ENCODE measurements at regions not wholly inside any gene's neighbourhood (a gene's known extent, or its start where the extent isn't known, plus 50 kb on each side); places are given as distances from the start of the nearest gene placed in this dataset.

GRCh38 chr5:35502206-35502605 is 115.5 kb upstream of the SPEF2 start:
- Histone ChIP-seq H3K27me3 (ENCODE audit: control insufficient read depth, insufficient read depth, low read length) (no peaks in the 10 kb centered on the region), H3K4me1 (ENCODE audit: control insufficient read depth, insufficient read depth, low read length) (no peaks in the 10 kb centered on the region), H3K4me3 (ENCODE audit: low read length) (no peak overlapping the region), H3K36me3 (ENCODE audit: control insufficient read depth, insufficient read depth, low read length) (no peaks in the 10 kb centered on the region), H3K27ac (ENCODE audit: low read depth, low read length) (no peak overlapping the region), H3K9ac (ENCODE audit: low read length) (no peak overlapping the region)

- no peak overlapping the region for H3K27ac ChIP-seq (ENCODE audit: low read depth, low read length)
- peaks cover under 1% of the 10 kb centered on the region for H3K4me1 ChIP-seq (ENCODE audit: control insufficient read depth, insufficient read depth, low read length)
- H3K9ac ChIP-seq (ENCODE audit: low read length) = no peak overlapping the region
- no peak overlapping the region for H3K4me3 ChIP-seq (ENCODE audit: low read length)
- no peaks in the 10 kb centered on the region for H3K36me3 ChIP-seq (ENCODE audit: control insufficient read depth, insufficient read depth, low read length)
- H3K27me3 ChIP-seq (ENCODE audit: control insufficient read depth, insufficient read depth, low read length) = no peaks in the 10 kb centered on the region
These were observed 128.9 kb upstream of the SPEF2 start for GRCh38 chr5:35488791-35489190.

- Histone ChIP-seq H3K9ac (ENCODE audit: low read length) (no peak overlapping the region), H3K27ac (ENCODE audit: low read depth, low read length) (no peak overlapping the region), H3K4me3 (ENCODE audit: low read length) (no peak overlapping the region), H3K4me1 (ENCODE audit: control insufficient read depth, insufficient read depth, low read length) (peaks cover 3% of the 10 kb centered on the region), H3K27me3 (ENCODE audit: control insufficient read depth, insufficient read depth, low read length) (no peaks in the 10 kb centered on the region), H3K36me3 (ENCODE audit: control insufficient read depth, insufficient read depth, low read length) (no peaks in the 10 kb centered on the region)
These were observed 129.6 kb upstream of the SPEF2 start for GRCh38 chr5:35488055-35488454.

GRCh38 chr5:35487233-35488025 is 130.2 kb upstream of the SPEF2 start:
- Histone ChIP-seq H3K27me3 (ENCODE audit: control insufficient read depth, insufficient read depth, low read length) (no peaks in the 10 kb centered on the region), H3K4me3 (ENCODE audit: low read length) (no peak overlapping the region), H3K36me3 (ENCODE audit: control insufficient read depth, insufficient read depth, low read length) (no peaks in the 10 kb centered on the region), H3K27ac (ENCODE audit: low read depth, low read length) (no peak overlapping the region), H3K9ac (ENCODE audit: low read length) (no peak overlapping the region), H3K4me1 (ENCODE audit: control insufficient read depth, insufficient read depth, low read length) (peaks cover 3% of the 10 kb centered on the region)

GRCh38 chr5:35485487-35485886 is 132.2 kb upstream of the SPEF2 start:
- Histone ChIP-seq H3K4me1 (ENCODE audit: control insufficient read depth, insufficient read depth, low read length) (peaks cover 3% of the 10 kb centered on the region), H3K9ac (ENCODE audit: low read length) (no peak overlapping the region), H3K27ac (ENCODE audit: low read depth, low read length) (no peak overlapping the region), H3K36me3 (ENCODE audit: control insufficient read depth, insufficient read depth, low read length) (no peaks in the 10 kb centered on the region), H3K4me3 (ENCODE audit: low read length) (no peak overlapping the region), H3K27me3 (ENCODE audit: control insufficient read depth, insufficient read depth, low read length) (no peaks in the 10 kb centered on the region)

- no peak overlapping the region for H3K27ac ChIP-seq (ENCODE audit: low read depth, low read length)
These were observed 133.4 kb upstream of the SPEF2 start for GRCh38 chr5:35484241-35484640.

GRCh38 chr5:35483780-35484179 is 133.9 kb upstream of the SPEF2 start:
- Histone ChIP-seq H3K36me3 (ENCODE audit: control insufficient read depth, insufficient read depth, low read length) (no peaks in the 10 kb centered on the region), H3K27me3 (ENCODE audit: control insufficient read depth, insufficient read depth, low read length) (no peaks in the 10 kb centered on the region), H3K27ac (ENCODE audit: low read depth, low read length) (no peak overlapping the region), H3K4me1 (ENCODE audit: control insufficient read depth, insufficient read depth, low read length) (peaks cover 3% of the 10 kb centered on the region), H3K9ac (ENCODE audit: low read length) (no peak overlapping the region), H3K4me3 (ENCODE audit: low read length) (no peak overlapping the region)

More at GRCh38 chr5:35484241-35484640, 133.4 kb upstream of the SPEF2 start:
- peaks cover 3% of the 10 kb centered on the region for H3K4me1 ChIP-seq (ENCODE audit: control insufficient read depth, insufficient read depth, low read length)
- H3K9ac ChIP-seq (ENCODE audit: low read length) = no peak overlapping the region
- H3K4me3 ChIP-seq (ENCODE audit: low read length) = no peak overlapping the region
- no peaks in the 10 kb centered on the region for H3K36me3 ChIP-seq (ENCODE audit: control insufficient read depth, insufficient read depth, low read length)
- H3K27me3 ChIP-seq (ENCODE audit: control insufficient read depth, insufficient read depth, low read length) = no peaks in the 10 kb centered on the region

- no peak overlapping the region for H3K27ac ChIP-seq (ENCODE audit: low read depth, low read length)
These were observed 134.5 kb upstream of the SPEF2 start for GRCh38 chr5:35483191-35483590.

GRCh38 chr5:35482167-35482755 is 135.4 kb upstream of the SPEF2 start:
- Histone ChIP-seq H3K36me3 (ENCODE audit: control insufficient read depth, insufficient read depth, low read length) (no peaks in the 10 kb centered on the region), H3K27me3 (ENCODE audit: control insufficient read depth, insufficient read depth, low read length) (no peaks in the 10 kb centered on the region), H3K9ac (ENCODE audit: low read length) (no peak overlapping the region), H3K4me3 (ENCODE audit: low read length) (no peak overlapping the region), H3K4me1 (ENCODE audit: control insufficient read depth, insufficient read depth, low read length) (peaks cover 3% of the 10 kb centered on the region), H3K27ac (ENCODE audit: low read depth, low read length) (no peak overlapping the region)

More at GRCh38 chr5:35483191-35483590, 134.5 kb upstream of the SPEF2 start:
- H3K36me3 ChIP-seq (ENCODE audit: control insufficient read depth, insufficient read depth, low read length) = no peaks in the 10 kb centered on the region
- no peak overlapping the region for H3K4me3 ChIP-seq (ENCODE audit: low read length)
- H3K4me1 ChIP-seq (ENCODE audit: control insufficient read depth, insufficient read depth, low read length) = peaks cover 3% of the 10 kb centered on the region
- H3K27me3 ChIP-seq (ENCODE audit: control insufficient read depth, insufficient read depth, low read length) = no peaks in the 10 kb centered on the region
- H3K9ac ChIP-seq (ENCODE audit: low read length) = no peak overlapping the region

- H3K36me3 ChIP-seq (ENCODE audit: control insufficient read depth, insufficient read depth, low read length) = no peaks in the 10 kb centered on the region
- H3K9ac ChIP-seq (ENCODE audit: low read length) = no peak overlapping the region
- H3K27ac ChIP-seq (ENCODE audit: low read depth, low read length) = peak overlapping the region; percentile 44
- peak overlapping the region; percentile 61 for H3K4me3 ChIP-seq (ENCODE audit: low read length)
- H3K27me3 ChIP-seq (ENCODE audit: control insufficient read depth, insufficient read depth, low read length) = no peaks in the 10 kb centered on the region
- H3K4me1 ChIP-seq (ENCODE audit: control insufficient read depth, insufficient read depth, low read length) = peaks cover 3% of the 10 kb centered on the region
These were observed 138.6 kb upstream of the SPEF2 start for GRCh38 chr5:35478856-35479682.

- H3K27me3 ChIP-seq (ENCODE audit: control insufficient read depth, insufficient read depth, low read length) = no peaks in the 10 kb centered on the region
- no peak overlapping the region for H3K27ac ChIP-seq (ENCODE audit: low read depth, low read length)
- no peaks in the 10 kb centered on the region for H3K36me3 ChIP-seq (ENCODE audit: control insufficient read depth, insufficient read depth, low read length)
These were observed 139.8 kb upstream of the SPEF2 start for GRCh38 chr5:35477911-35478310.

GRCh38 chr5:35477321-35477720 is 140.3 kb upstream of the SPEF2 start:
- Histone ChIP-seq H3K9ac (ENCODE audit: low read length) (no peak overlapping the region), H3K27me3 (ENCODE audit: control insufficient read depth, insufficient read depth, low read length) (no peaks in the 10 kb centered on the region), H3K27ac (ENCODE audit: low read depth, low read length) (no peak overlapping the region), H3K36me3 (ENCODE audit: control insufficient read depth, insufficient read depth, low read length) (no peaks in the 10 kb centered on the region), H3K4me3 (ENCODE audit: low read length) (no peak overlapping the region), H3K4me1 (ENCODE audit: control insufficient read depth, insufficient read depth, low read length) (no peaks in the 10 kb centered on the region)

More at GRCh38 chr5:35477911-35478310, 139.8 kb upstream of the SPEF2 start:
- no peaks in the 10 kb centered on the region for H3K4me1 ChIP-seq (ENCODE audit: control insufficient read depth, insufficient read depth, low read length)
- no peak overlapping the region for H3K9ac ChIP-seq (ENCODE audit: low read length)
- H3K4me3 ChIP-seq (ENCODE audit: low read length) = no peak overlapping the region
